Peyer's patch (tissue), 4 donors: ENCODE measurements at regions not wholly inside any gene's neighbourhood (a gene's known extent, or its start where the extent isn't known, plus 50 kb on each side); places are given as distances from the start of the nearest gene placed in this dataset.

Experiments
- POLR2A ChIP-seq, 2 donors: fragments of 450-650 bp; IDR thresholded peaks; one replicate each; pipeline ENCODE4 v1.5.1; 2017; ENCODE audit warnings: antibody characterized with exemption in 2 of 2, mild to moderate bottlenecking in 2 of 2, moderate library complexity in 2 of 2
- TF ChIP-seq, protein P1 (sequence below), 6 experiments: fragments of 450-650 bp in 4 of 6; fragments of 200-600 bp in 2 of 6; sonication (generic) in 1 of 6; IDR thresholded peaks; one replicate each; pipeline ENCODE4 v1.5.1; 2017 to 2019; ENCODE audit warnings: antibody characterized with exemption in 6 of 6, mild to moderate bottlenecking in 3 of 6, moderate library complexity in 1 of 6

DNA sequence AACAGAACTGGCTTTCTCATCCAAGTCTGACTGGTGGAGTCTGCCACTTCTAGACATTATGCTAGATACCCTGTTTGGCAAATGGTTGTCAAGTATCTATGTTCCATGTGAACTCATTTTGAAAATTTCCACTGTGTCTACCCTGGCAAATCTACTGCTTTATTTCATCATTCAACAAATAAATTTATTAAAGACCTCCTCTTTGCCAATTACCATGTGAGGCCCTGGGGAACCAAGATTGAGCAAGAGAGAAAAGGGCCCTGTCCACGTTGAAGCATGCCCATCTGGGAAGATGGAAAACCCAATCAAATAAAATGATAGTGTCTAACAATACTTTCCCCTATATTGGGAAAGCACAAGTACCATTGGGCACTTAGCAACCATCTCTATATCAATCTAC lies 582.4 kb downstream of the IRS1 start:
- TF ChIP-seq, protein P1, sequence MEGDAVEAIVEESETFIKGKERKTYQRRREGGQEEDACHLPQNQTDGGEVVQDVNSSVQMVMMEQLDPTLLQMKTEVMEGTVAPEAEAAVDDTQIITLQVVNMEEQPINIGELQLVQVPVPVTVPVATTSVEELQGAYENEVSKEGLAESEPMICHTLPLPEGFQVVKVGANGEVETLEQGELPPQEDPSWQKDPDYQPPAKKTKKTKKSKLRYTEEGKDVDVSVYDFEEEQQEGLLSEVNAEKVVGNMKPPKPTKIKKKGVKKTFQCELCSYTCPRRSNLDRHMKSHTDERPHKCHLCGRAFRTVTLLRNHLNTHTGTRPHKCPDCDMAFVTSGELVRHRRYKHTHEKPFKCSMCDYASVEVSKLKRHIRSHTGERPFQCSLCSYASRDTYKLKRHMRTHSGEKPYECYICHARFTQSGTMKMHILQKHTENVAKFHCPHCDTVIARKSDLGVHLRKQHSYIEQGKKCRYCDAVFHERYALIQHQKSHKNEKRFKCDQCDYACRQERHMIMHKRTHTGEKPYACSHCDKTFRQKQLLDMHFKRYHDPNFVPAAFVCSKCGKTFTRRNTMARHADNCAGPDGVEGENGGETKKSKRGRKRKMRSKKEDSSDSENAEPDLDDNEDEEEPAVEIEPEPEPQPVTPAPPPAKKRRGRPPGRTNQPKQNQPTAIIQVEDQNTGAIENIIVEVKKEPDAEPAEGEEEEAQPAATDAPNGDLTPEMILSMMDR (IDR thresholded peaks at IDR 0.05), result no peak
- TF ChIP-seq POLR2A (IDR thresholded peaks at IDR 0.05), result no peak
